Panc1 (cell line): ENCODE measurements at regions not wholly inside any gene's neighbourhood (a gene's known extent, or its start where the extent isn't known, plus 50 kb on each side); places are given as distances from the start of the nearest gene placed in this dataset.

ENCODE experiments used
- CTCF ChIP-seq: fragments of 450-650 bp; IDR thresholded peaks from 2 replicates; pipeline ENCODE4 v1.5.1; 2017; ENCODE audit warnings: mild to moderate bottlenecking
- TCF7L2 ChIP-seq: IDR thresholded peaks from 2 replicates; pipeline ENCODE4 v1.6.1; 2011; ENCODE audit warnings: mild to moderate bottlenecking, low read depth, low read length, inconsistent platforms

GRCh38 chr13:61466280-61466679 is 50.6 kb upstream of the PCDH20 start:
- peak; percentile 49 for TF ChIP-seq CTCF
- no peak for TF ChIP-seq TCF7L2
